Germinal center (tissue), 1 donor: ENCODE measurements at regions not wholly inside any gene's neighbourhood (a gene's known extent, or its start where the extent isn't known, plus 50 kb on each side); places are given as distances from the start of the nearest gene placed in this dataset.
"Not testable (repeated sequence)": the region's sequence is repeated elsewhere in the genome, so short reads cannot be mapped to it uniquely, and the experiment has no call there.

ENCODE experiments used
- DNase-seq: peaks from one replicate; pipeline ENCODE4 v3.0.0; 2012; ENCODE audit warnings: mixed read lengths, low spot score

DNA sequence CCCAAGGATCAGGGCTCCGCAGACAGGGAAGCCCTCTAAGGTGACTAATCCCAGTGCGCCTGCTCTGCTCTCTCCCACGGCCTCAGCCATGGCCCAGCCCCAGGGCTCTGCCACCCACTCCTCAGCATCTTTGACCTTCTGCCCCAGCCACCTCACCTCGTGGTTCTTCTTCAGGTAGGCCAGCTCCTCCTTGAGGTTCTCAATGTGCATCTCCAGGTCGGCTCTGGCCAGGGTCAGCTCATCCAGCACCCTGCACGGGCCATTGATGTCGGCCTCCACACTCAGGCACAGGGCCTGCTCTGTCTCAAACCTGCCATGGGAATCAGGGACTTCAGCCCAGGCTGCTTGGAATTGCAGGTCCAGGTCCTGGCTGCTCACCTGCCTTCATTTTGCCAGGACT is 128.4 kb downstream of the TNFRSF13B start:
- not testable (repeated sequence) for DNase-seq

DNA sequence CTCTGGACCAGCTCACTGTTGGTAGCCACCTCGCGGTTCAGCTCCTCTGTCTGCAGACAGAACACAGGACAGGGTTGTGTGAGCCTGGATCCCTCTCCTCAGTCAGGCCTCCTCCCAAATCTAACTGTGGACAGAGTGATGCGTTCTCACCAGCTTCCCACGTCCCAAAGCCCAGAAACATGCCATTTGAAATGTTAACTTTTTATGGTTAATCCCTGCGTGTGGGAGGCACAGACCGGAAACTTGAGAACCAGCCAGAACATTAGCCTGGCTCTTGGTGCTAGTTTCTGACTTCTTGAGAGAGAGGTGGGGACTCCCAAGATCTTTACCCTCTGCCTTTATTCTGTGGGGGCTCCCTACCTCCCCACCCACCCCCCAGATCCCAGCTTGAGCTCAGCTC is 129.6 kb downstream of the TNFRSF13B start:
- DNase-seq: not testable (repeated sequence)

DNA sequence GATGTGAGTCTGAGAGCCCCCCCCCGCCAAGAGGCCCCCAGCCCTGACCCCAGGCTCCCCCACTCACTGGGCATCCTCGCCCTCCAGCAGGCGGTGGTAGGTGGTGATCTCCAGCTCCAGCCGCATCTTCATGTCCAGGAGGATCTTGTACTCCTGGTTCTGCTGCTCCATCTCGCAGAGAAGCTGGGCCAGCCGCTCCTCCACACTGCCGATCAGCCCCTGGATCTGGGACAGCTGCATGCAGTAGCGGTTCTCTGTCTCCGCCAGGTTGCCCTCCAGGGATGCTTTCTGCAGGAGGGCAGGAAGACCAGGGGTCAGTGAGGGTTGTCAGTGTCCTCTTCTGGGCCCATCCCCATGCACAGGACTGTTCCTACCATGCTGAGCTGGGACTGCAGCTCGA is 130.0 kb downstream of the TNFRSF13B start:
- DNase-seq: not testable (repeated sequence)

DNA sequence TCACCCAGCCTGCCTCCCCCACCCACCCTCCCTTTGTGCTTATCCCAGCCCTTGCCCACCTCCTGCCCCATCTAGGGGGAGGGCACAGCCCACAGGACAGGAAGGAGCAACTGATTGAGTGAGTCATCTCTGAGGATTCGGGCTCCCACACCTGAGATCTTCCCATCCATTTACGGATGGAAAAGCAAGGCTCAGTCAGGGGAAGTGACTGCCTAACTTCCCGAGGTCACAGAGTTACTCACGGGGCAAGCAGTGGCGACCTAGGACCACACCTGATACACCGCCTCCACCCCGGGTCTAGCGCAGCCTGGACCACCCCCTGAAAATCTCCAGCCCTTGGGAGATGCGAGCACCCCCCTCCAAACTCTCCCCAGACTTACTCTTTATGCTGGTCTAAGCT is 131.7 kb downstream of the TNFRSF13B start:
- DNase-seq: not testable (repeated sequence)

DNA sequence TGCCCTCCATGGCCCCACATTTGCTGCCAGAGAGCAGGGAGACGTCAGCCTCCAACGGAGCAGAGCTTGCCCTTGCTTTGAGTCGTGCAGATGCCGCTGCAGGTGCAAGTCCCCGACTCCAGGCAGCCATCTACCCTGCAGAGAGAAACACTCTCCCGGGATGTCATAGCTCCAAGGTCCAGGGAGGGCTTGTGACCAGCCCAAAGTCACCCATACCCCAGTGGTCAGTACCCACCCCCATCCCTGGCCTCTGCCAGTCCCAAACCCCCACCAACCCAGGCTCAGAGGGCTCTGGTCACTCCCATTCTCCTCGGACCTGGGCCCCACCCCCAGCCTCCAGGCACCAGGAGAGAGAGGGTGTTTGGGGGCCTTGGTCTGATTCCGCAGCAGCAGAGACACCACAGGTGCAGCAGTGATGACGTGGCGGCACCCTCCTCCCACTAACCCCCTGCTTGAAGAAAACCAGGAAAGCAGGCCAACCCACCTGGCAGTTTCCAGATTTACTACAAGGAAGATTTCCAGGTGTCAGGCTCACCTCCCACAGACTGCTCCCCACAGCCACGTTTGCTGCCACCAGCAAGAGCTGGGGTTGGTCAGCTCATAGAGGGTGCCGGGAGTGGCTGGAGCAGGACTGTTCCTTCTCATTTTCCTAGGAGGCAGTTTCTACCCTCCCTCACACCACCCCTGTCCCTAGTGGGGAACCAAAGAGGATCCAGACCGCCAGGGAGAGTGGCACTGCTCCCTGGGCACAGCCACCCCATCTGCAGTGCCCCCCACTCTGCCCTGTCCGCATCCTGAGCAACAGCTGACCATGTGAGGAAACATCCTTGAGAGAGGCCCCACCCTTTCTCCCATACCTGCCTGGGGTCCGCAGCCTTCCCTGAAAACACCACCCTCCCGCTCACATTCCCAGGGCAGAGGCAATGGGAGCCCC is 132.4 kb downstream of the TNFRSF13B start:
- DNase-seq: not testable (repeated sequence)

DNA sequence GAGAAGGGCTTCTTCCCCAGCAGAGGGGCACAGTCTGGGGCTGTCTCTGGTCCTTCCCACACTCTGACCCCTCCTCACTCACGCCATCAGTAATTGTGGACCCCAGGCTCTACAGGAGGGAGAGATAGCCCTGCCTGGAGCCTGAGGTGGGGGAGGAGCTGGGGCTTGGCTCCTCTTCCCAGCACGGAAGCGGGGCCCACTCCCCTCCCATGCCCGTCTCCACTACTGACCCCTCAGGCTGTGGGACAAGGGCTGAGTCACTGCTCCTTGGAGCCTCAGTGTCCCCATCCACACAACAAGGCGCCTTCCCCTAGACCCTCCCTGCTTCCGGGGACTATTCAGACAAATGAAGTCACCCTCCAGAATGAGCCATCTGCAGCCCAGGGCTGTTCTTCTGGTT is 133.1 kb downstream of the TNFRSF13B start:
- DNase-seq: not testable (repeated sequence)

DNA sequence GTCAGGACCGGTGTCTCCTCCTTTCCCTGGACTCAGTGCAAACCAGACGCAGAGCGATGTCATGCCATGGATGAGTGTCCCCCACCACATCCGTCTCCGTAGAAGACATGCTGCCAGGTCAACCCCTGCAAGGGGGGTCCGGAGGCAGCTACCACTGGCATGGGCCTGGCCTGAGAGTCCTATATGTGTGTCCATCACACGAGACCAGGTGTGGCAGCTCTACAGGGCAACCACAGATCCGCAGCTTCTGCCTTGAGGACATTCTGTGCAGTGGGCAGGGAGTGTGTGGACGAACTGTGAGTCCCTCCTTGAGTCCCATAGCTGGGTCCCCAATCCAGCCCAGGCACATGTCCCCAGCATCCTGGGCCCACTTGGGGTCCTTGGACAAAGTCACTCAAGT is 133.6 kb downstream of the TNFRSF13B start:
- not testable (repeated sequence) for DNase-seq

DNA sequence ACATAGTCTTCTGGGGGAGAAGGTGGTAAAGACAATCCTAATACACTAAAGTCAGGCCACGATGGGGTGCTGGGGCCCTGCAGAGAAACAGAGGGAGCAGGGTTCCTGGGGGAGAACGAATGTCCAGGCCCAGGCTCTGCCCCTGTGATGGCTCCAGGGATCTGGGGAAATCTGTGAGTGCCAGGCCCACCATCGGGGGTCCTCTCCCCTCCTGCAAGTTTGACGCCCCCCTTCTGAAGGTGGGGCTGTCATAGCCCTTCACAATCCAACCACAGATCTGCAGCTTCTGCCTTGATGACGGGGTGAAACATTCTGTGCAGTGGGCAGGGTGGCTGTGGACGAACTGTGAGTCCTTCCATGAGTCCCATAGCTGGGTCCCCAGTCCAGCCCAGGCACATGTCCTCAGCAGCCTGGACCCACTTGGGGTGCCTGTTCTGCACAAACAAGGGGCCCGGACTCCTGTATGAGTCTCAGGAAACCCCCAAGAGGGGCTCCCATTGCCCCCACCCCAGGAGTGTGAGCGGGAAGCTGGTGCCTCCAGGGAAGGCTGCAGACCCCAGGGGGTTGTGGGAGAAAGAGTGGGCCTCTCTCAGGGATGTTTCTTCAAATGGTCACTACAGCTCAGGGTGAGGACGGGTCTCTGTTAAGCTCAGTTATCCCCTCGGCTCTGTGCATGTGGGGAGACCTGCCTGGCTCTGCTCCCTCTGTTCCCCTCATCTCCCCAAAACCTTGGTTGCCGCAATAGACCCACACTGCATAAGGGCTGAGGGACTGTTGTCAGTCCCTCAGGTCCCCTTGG is 134.3 kb downstream of the TNFRSF13B start:
- DNase-seq: not testable (repeated sequence)

DNA sequence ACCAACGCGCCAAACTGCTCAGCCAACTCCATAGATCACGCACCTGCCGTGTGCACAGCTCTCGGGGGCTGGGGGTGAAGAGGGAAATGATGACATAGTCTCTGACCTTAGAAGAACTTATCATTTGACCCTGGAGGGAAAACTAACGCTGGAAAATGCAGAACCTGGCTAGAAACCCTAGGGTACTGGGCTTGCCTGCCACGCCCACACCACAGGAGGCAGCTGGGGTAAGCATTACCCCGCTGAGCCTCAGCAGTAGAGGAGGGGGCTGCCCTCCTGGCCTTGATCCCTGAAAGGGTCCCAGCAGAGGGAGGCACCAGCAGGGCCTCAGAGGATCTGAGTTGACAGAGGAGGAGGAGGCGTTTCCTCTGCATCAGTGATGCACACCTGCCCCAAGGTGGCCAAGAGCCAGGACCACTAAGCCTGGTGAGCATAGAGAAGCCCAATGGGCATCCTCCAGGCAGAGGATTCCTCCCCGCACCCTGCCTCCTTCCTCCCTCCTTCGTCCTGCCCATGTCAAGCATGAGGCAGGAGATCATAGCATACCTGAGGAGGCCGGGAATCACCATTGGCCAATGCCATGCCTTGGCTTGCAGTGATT is 135.5 kb downstream of the TNFRSF13B start:
- not testable (repeated sequence) for DNase-seq

DNA sequence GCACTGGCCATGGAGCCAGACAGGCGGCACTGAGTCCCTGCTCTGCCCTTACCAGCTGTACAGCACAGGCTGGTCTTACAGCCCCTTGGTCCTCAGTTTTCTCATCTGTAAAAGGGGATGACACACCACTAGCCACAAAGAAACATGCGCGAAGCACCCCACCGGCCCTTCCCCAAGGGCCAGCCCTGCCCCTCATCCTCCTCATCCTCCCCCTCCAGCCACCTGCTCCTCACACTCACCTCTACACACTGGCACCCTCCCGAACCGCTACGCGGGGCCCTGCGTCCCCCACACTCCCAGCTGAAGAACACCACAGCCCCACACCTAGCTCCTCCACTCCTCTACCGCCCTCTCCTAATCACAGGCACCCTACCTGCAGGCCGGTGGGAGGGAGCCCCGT is 138.4 kb downstream of the TNFRSF13B start:
- not testable (repeated sequence) for DNase-seq

DNA sequence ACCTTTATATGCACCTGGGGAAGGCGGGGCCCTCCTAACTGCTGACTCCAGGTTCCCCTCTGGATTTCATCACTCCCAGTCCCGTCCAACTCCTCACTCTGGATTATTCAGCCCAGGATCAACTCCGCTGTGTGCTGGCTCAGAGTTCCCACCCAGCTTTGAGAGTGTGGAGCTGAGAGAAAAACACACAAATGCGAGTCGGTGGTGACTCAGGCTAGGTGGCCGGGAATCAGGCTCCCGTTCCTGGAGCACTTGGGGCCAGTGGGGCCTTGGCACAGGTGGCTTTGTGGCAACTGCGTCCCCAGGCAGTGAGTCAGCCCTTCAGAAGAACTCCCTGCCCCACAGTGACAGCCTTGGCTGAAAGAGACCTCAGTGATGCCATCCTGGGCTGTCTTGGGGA is 139.1 kb downstream of the TNFRSF13B start:
- not testable (repeated sequence) for DNase-seq

DNA sequence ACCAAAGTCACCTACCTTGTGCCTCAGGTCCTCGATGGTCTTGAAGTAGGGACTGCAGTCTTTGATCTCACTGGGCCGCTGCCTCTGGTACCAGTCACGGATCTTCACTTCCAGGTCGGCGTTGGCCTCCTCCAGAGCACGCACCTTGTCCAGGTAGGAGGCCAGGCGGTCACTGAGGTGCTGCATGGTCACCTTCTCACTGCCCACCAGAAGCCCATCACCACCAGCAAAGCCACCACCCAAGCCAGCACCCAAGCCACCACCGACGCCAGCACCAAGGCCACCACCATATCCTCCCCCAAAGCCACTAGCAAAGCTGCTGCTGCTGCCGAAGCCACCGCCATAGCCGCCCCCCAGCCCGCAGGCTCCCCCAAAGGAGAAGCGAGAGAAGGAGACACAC is 139.7 kb downstream of the TNFRSF13B start:
- DNase-seq: not testable (repeated sequence)

DNA sequence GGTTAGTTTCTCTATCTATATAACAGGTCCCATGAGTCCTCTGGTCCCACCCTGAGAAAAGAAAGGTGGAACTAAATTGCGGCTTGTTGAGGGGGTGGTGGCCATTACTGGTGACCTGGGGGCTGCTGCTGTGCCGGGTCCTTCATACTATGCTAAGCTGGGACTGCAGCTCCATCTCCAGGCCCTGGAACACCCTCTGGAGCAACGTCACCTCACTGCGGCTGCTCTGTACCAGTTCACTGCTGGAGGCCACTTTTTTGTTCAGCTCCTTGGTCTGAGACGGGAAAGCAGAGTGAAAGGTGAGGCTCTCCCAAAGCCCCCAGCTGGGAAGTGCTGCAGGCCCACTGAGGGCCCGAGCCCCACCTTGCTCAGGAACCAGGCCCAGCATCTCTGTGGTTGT is 140.7 kb downstream of the CCDC144A start:
- not testable (repeated sequence) for DNase-seq

DNA sequence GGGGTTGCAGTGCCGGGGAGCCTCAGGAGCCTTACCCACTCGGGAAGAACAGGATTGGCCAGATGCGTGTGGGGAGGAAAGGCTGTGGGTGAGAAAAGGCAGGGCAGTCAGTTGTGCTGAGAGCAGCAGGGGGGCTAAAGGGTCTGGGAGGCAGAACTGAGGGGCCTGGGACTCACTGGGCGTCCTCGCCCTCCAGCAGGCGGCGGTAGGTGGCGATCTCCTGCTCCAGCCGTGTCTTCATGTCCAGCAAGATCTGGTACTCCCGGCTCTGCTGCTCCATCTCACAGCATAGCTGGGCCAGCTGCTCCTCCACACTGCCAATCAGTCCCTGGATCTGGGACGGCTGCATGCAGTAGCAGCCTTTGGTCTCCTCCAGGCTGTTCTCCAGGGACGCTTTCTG is 140.2 kb downstream of the CCDC144A start:
- not testable (repeated sequence) for DNase-seq
